ENCODE measurements at regions not wholly inside any gene's neighbourhood (a gene's known extent, or its start where the extent isn't known, plus 50 kb on each side); places are given as distances from the start of the nearest gene placed in this dataset.

DNA sequence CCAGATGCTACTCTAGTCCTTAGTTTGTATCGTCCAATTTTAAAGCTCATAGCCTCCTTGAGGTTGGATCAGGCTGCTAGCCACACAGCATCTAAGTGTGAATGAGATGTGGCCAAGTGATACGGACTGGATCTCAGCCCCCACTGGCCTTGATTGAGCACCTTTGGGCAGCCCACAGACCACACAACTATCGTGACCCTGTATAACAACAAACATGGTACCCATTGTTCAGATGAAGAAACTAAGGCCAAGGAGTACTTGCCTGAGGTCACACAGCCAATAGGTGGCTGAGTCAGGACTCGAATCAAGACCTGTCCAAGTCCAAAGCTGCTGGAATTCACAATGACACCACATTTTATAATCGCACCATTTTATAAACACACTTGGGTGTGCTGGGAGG lies 73.0 kb upstream of the IRX3 start:
- CTCF ChIA-PET, result interaction anchor here (3.2 kb wide), 1 partner anchor 8 kb away, joined by 14 read pairs; no protein-coding TSS in a partner anchor
- no peak for DNase-seq (ENCODE audit: low read depth)
- POLR2A ChIA-PET, result no interaction called here
- Histone ChIP-seq H3K36me3 (ENCODE audit: control insufficient read depth, insufficient read depth, low read length) (no peaks in the 10 kb centered on the region), H3K4me3 (ENCODE audit: low read depth, low read length) (no peak overlapping the region), H3K27me3 (ENCODE audit: control insufficient read depth, insufficient read depth, low read length) (peaks cover 1% of the 10 kb centered on the region)
- TF ChIP-seq, protein P1, sequence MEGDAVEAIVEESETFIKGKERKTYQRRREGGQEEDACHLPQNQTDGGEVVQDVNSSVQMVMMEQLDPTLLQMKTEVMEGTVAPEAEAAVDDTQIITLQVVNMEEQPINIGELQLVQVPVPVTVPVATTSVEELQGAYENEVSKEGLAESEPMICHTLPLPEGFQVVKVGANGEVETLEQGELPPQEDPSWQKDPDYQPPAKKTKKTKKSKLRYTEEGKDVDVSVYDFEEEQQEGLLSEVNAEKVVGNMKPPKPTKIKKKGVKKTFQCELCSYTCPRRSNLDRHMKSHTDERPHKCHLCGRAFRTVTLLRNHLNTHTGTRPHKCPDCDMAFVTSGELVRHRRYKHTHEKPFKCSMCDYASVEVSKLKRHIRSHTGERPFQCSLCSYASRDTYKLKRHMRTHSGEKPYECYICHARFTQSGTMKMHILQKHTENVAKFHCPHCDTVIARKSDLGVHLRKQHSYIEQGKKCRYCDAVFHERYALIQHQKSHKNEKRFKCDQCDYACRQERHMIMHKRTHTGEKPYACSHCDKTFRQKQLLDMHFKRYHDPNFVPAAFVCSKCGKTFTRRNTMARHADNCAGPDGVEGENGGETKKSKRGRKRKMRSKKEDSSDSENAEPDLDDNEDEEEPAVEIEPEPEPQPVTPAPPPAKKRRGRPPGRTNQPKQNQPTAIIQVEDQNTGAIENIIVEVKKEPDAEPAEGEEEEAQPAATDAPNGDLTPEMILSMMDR (IDR thresholded peaks at IDR 0.05; ENCODE audit: insufficient read depth, low read depth, low read length), result no peak

DNA sequence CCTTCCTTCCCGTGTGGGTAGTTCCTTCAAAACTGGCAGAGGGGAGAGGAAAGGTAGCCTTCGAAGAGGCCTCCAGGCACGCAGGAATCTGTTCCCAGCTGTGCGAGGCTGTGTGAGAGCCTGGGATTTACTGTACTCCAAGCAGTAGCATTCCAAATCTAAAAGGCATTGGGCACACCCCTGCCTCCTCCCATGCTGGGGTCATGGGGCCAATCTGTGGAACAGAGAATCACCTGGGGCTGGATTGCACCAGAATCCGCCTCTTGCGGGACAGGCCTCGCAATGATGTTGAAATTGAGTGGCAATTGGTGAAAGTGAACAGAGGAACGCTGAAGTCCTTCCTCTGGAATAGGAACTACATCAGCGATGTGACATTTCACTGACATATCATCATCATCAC lies 72.5 kb upstream of the IRX3 start:
- Histone ChIP-seq H3K4me3 (ENCODE audit: low read depth, low read length) (no peak overlapping the region), H3K36me3 (ENCODE audit: control insufficient read depth, insufficient read depth, low read length) (no peaks in the 10 kb centered on the region), H3K27me3 (ENCODE audit: control insufficient read depth, insufficient read depth, low read length) (peaks cover 1% of the 10 kb centered on the region)
- ChIA-PET CTCF (no interaction called here), POLR2A (no interaction called here)
- TF ChIP-seq, protein P1 (IDR thresholded peaks at IDR 0.05; ENCODE audit: insufficient read depth, low read depth, low read length), result no peak
- no peak for DNase-seq (ENCODE audit: low read depth)

DNA sequence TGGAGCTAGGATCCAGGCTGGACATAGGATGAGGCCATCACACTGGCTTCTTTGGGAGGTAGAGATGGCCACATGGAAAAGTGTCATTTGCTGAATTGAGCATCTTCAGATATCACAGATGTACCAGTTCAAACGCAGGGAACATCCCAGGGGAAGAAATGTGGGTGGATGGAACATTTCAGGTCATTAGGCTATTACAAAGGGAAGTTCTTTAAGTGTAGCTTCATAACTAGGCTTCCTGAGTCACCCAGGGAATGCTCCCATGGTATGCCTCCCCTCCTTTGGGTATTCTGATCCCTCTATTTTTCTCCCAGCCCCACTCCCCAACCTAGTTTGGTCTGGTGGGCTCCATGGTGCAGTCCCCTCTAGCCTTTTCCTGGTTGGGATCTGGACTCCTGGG lies 69.8 kb upstream of the IRX3 start:
- no peaks in the 10 kb centered on the region for H3K36me3 ChIP-seq (ENCODE audit: control insufficient read depth, insufficient read depth, low read length)
- H3K4me3 ChIP-seq (ENCODE audit: low read depth, low read length), result no peak overlapping the region
- ChIA-PET CTCF (interaction anchor here (1.0 to 1.1 kb wide), 2 partner anchors 8 to 11 kb away, joined by 3 to 4 read pairs; no protein-coding TSS in a partner anchor), POLR2A (no interaction called here)
- H3K27me3 ChIP-seq (ENCODE audit: control insufficient read depth, insufficient read depth, low read length), result peaks cover 1% of the 10 kb centered on the region; the same call in 1 of the 2 replicates
- no peak for DNase-seq (ENCODE audit: low read depth)
- TF ChIP-seq, protein P1 (IDR thresholded peaks at IDR 0.05; ENCODE audit: insufficient read depth, low read depth, low read length), result no peak

DNA sequence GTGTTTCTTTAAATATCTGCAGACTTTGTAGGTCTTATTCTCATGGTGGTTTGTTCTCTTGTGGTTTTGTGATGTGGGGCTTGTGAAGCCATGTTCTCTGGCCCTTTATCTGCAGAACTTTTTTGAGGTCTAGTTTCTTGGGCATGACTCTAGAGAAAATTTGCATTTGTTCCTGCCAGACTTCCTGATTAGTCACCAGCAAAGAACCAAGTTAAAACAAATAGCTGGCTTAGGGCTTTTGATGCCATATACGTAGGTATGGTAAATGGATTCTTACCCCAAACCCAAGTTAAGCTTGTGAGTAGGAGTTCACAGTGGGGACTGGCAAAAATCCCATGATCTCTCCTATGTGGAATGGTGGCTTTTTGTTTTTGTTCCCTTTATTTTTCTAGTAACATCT lies 68.7 kb upstream of the IRX3 start:
- CTCF ChIA-PET, result interaction anchor here (1.1 kb wide), 1 partner anchor 13 kb away, joined by 4 read pairs; no protein-coding TSS in a partner anchor
- TF ChIP-seq, protein P1 (IDR thresholded peaks at IDR 0.05; ENCODE audit: insufficient read depth, low read depth, low read length), result no peak
- DNase-seq (ENCODE audit: low read depth), result no peak

DNA sequence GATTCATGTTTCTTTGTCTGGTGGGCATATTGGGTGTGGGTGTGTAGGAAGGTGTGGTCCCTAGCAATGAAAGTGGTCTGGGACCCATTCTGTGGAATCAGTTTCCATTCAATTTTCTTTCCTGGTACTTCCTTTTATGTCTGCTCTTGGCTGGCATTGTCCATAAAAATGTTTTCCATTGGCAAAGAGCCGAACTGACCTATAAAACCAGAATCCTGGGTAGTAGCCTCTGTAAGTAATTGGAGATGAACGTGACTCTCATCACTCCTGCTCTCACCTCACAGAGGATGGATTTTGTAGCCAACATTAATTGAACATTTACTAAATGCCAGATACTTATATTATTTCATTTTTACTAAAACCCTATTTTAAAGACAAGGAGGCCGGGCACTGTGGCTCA lies 66.5 kb upstream of the IRX3 start:
- Histone ChIP-seq H3K27me3 (ENCODE audit: control insufficient read depth, insufficient read depth, low read length) (no peaks in the 10 kb centered on the region), H3K4me3 (ENCODE audit: low read depth, low read length) (no peak overlapping the region), H3K36me3 (ENCODE audit: control insufficient read depth, insufficient read depth, low read length) (no peaks in the 10 kb centered on the region)
- POLR2A ChIA-PET, result no interaction called here
- CTCF ChIA-PET, result interaction anchor here (3.5 kb wide), 1 partner anchor 8 kb away, joined by 14 read pairs; no protein-coding TSS in a partner anchor
- TF ChIP-seq, protein P1 (IDR thresholded peaks at IDR 0.05; ENCODE audit: insufficient read depth, low read depth, low read length), result no peak
- no peak for DNase-seq (ENCODE audit: low read depth)

More for the DNA sequence above, 68.7 kb upstream of the IRX3 start:
- no peak overlapping the region for H3K4me3 ChIP-seq (ENCODE audit: low read depth, low read length)
- no peaks in the 10 kb centered on the region for H3K36me3 ChIP-seq (ENCODE audit: control insufficient read depth, insufficient read depth, low read length)
- no peaks in the 10 kb centered on the region for H3K27me3 ChIP-seq (ENCODE audit: control insufficient read depth, insufficient read depth, low read length)
- POLR2A ChIA-PET, result no interaction called here

Data from BJ (cell line).